ENCODE measurements at regions not wholly inside any gene's neighbourhood (a gene's known extent, or its start where the extent isn't known, plus 50 kb on each side); places are given as distances from the start of the nearest gene placed in this dataset.

GRCh38 chr6:99779631-99780555, 173.3 kb downstream of the PRDM13 start:
- Histone ChIP-seq H3K79me2 (ENCODE audit: insufficient read depth) (no peaks in the 10 kb centered on the region), H4K20me1 (ENCODE audit: insufficient read depth) (no peaks in the 10 kb centered on the region), H3F3A (replicated peaks; ENCODE audit: insufficient read depth) (no peaks in the 10 kb centered on the region), H3K4me3 (ENCODE audit: low read depth in 2 of 2, low read length in 1 of 2) (no peak overlapping the region), H3K9me2 (no peaks in the 10 kb centered on the region), H3K9me3 (no peaks in the 10 kb centered on the region), H3K9ac (no peak overlapping the region), H3K4me1 (ENCODE audit: control insufficient read depth in 1 of 2, insufficient read depth in 2 of 2, low read depth in 1 of 2, low read length in 1 of 2) (no peaks in the 10 kb centered on the region), H3K36me3 (replicated peaks in 1 of 2; ENCODE audit: control insufficient read depth in 1 of 2, insufficient read depth in 2 of 2, low read length in 1 of 2) (no peaks in the 10 kb centered on the region), H3K27me3 (ENCODE audit: insufficient read depth) (peaks cover 25% of the 10 kb centered on the region; the same call in 1 of the 2 replicates), H3K4me2 (no peak overlapping the region), H2AFZ (ENCODE audit: low read depth) (no peak overlapping the region), H3K27ac (ENCODE audit: low read depth in 2 of 2, low read length in 1 of 2) (no peak overlapping the region)
- no peak for TF ChIP-seq MAX (IDR thresholded peaks at IDR 0.05; ENCODE audit: low read depth)
- TF ChIP-seq NRF1 (IDR thresholded peaks at IDR 0.05; ENCODE audit: low read depth, low read length) = no peak
- no peak for TF ChIP-seq IRF3 (IDR thresholded peaks at IDR 0.05; ENCODE audit: low read depth, low read length)
- TF ChIP-seq ELF1 (IDR thresholded peaks at IDR 0.05) = no peak
- no peak for TF ChIP-seq MXI1 (IDR thresholded peaks at IDR 0.05; ENCODE audit: low read depth, low read length)
- TF ChIP-seq USF2 (IDR thresholded peaks at IDR 0.05; ENCODE audit: borderline replicate concordance, low read depth, low read length) = no peak
- TF ChIP-seq FOSL2 (IDR thresholded peaks at IDR 0.05; ENCODE audit: borderline replicate concordance, low read depth) = no peak
- TF ChIP-seq EZH2phosphoT487 (IDR thresholded peaks at IDR 0.05; ENCODE audit: borderline replicate concordance, low read depth) = no peak
- TF ChIP-seq REST (IDR thresholded peaks at IDR 0.05; ENCODE audit: low read depth, low read length) = no peak
- WGBS (ENCODE audit: low lambda C conversion rate) = 30% methylated on average over 4 of the region's 9 CpGs
- no peak for DNase-seq
- ChIA-PET CTCF (no interaction called here), POLR2A (no interaction called here)

GRCh38 chr6:99780556-99780885, 173.9 kb downstream of the PRDM13 start:
- DNase-seq = no peak
- POLR2A ChIA-PET = no interaction called here
- CTCF ChIA-PET = no interaction called here

More at GRCh38 chr6:99780556-99780885, 173.9 kb downstream of the PRDM13 start:
- Histone ChIP-seq H3K27ac (ENCODE audit: low read depth in 2 of 2, low read length in 1 of 2) (no peak overlapping the region), H3K4me1 (ENCODE audit: control insufficient read depth in 1 of 2, insufficient read depth in 2 of 2, low read depth in 1 of 2, low read length in 1 of 2) (no peaks in the 10 kb centered on the region), H3K9me3 (no peaks in the 10 kb centered on the region), H3K4me2 (no peak overlapping the region), H3F3A (replicated peaks; ENCODE audit: insufficient read depth) (no peaks in the 10 kb centered on the region), H3K9me2 (no peaks in the 10 kb centered on the region), H3K27me3 (ENCODE audit: insufficient read depth) (peaks cover 25% of the 10 kb centered on the region; the same call in 1 of the 2 replicates), H2AFZ (ENCODE audit: low read depth) (no peak overlapping the region), H3K9ac (no peak overlapping the region), H3K4me3 (ENCODE audit: low read depth in 2 of 2, low read length in 1 of 2) (no peak overlapping the region), H3K79me2 (ENCODE audit: insufficient read depth) (no peaks in the 10 kb centered on the region), H4K20me1 (ENCODE audit: insufficient read depth) (no peaks in the 10 kb centered on the region), H3K36me3 (replicated peaks in 1 of 2; ENCODE audit: control insufficient read depth in 1 of 2, insufficient read depth in 2 of 2, low read length in 1 of 2) (no peaks in the 10 kb centered on the region)
- TF ChIP-seq NRF1 (IDR thresholded peaks at IDR 0.05; ENCODE audit: low read depth, low read length) = no peak
- TF ChIP-seq USF2 (IDR thresholded peaks at IDR 0.05; ENCODE audit: borderline replicate concordance, low read depth, low read length) = no peak
- no peak for TF ChIP-seq NFIC (IDR thresholded peaks at IDR 0.05; ENCODE audit: borderline replicate concordance)
- TF ChIP-seq MEF2A (IDR thresholded peaks at IDR 0.05; ENCODE audit: borderline replicate concordance, low read depth) = no peak
- TF ChIP-seq RXRA (IDR thresholded peaks at IDR 0.05; ENCODE audit: borderline replicate concordance, low read depth) = no peak
- TF ChIP-seq REST (IDR thresholded peaks at IDR 0.05; ENCODE audit: low read depth, low read length) = no peak
- 0% methylated on average over 1 of the region's 3 CpGs for WGBS (ENCODE audit: low lambda C conversion rate)

Data from SK-N-SH (cell line).